Osteoblast (primary cell): ENCODE measurements at regions not wholly inside any gene's neighbourhood (a gene's known extent, or its start where the extent isn't known, plus 50 kb on each side); places are given as distances from the start of the nearest gene placed in this dataset.

ENCODE experiments used
- DNase-seq: peaks from one replicate; pipeline ENCODE4 v3.0.0; 2011; ENCODE audit warnings: low spot score, mixed read lengths; ENCODE audit not compliant: insufficient read length; ENCODE audit errors: missing footprints
- H2AFZ ChIP-seq: 2 replicates; pipeline ENCODE4 v1.6.0; 2011; ENCODE audit warnings: mild to moderate bottlenecking, low read length
- H3K27ac ChIP-seq: 2 replicates; pipeline ENCODE4 v1.5.1; 2011; ENCODE audit warnings: mild to moderate bottlenecking, low read depth, low read length, moderate library complexity
- H3K27me3 ChIP-seq: 2 replicates; pipeline ENCODE4 v1.6.0; 2012; ENCODE audit warnings: mild to moderate bottlenecking, control low read depth, inconsistent platforms, low read length, moderate library complexity; ENCODE audit not compliant: insufficient read depth
- H3K36me3 ChIP-seq: 2 replicates; pipeline ENCODE4 v1.5.1; 2011; ENCODE audit warnings: mild to moderate bottlenecking, low read length, control low read depth, moderate library complexity; ENCODE audit not compliant: insufficient read depth
- H3K4me1 ChIP-seq: 2 replicates; pipeline ENCODE4 v1.5.1; 2011; ENCODE audit warnings: mild to moderate bottlenecking, low read length, control low read depth, moderate library complexity; ENCODE audit not compliant: insufficient read depth
- H3K4me2 ChIP-seq: 2 replicates; pipeline ENCODE4 v1.6.0; 2011; ENCODE audit warnings: mild to moderate bottlenecking, low read length; ENCODE audit not compliant: insufficient read depth
- H3K4me3 ChIP-seq: fragments of 200-600 bp; sonication (generic); 3 replicates; pipeline ENCODE4 v1.5.1; 2012; ENCODE audit warnings: mild to moderate bottlenecking, low read length, inconsistent platforms; ENCODE audit not compliant: insufficient read depth
- H3K79me2 ChIP-seq: 2 replicates; pipeline ENCODE4 v1.6.0; 2012; ENCODE audit warnings: mild to moderate bottlenecking, low read length, control low read depth, inconsistent platforms; ENCODE audit not compliant: insufficient read depth
- H3K9me3 ChIP-seq: 2 replicates; pipeline ENCODE4 v1.5.1; 2011; ENCODE audit warnings: low read depth, low read length, control low read depth
- H4K20me1 ChIP-seq: 2 replicates; pipeline ENCODE4 v1.6.0; 2012; ENCODE audit warnings: mild to moderate bottlenecking, low read length, control low read depth; ENCODE audit not compliant: insufficient read depth
- TF ChIP-seq, protein P1 (sequence below): IDR thresholded peaks from 2 replicates; pipeline ENCODE4 v1.5.1; 2011; ENCODE audit warnings: mild to moderate bottlenecking, low read depth, low read length, moderate library complexity; ENCODE audit errors: extremely low read depth

DNA sequence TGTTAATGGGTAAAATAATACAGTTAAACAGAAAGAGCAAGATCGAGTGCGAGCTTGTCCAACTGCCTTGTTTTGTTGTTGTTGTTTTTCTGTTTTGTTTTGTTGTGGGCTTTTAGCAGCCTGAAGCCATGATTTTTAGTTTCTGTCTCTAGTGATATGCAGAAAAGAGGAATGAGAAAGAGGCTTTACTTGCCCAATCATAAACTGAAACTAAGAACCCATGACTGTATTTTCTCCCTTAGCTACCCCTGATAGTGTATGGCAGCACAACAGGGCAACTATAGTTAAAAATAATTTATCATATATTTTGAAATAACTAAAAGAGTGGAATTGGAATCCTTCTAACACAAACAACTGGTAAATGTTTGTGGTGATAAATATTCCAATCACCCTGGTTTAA is 493.9 kb downstream of the GLRX3 start:
- H3K9me3 ChIP-seq, result peaks cover 2% of the 10 kb centered on the region
- H4K20me1 ChIP-seq, result no peaks in the 10 kb centered on the region
- H3K79me2 ChIP-seq, result no peaks in the 10 kb centered on the region
- no peak for DNase-seq
- no peaks in the 10 kb centered on the region for H3K4me1 ChIP-seq
- H3K4me3 ChIP-seq, result no peak overlapping the region
- no peaks in the 10 kb centered on the region for H3K27me3 ChIP-seq
- no peak overlapping the region for H3K4me2 ChIP-seq
- no peak overlapping the region for H2AFZ ChIP-seq
- H3K36me3 ChIP-seq, result no peaks in the 10 kb centered on the region
- H3K27ac ChIP-seq, result no peak overlapping the region
- TF ChIP-seq, protein P1, sequence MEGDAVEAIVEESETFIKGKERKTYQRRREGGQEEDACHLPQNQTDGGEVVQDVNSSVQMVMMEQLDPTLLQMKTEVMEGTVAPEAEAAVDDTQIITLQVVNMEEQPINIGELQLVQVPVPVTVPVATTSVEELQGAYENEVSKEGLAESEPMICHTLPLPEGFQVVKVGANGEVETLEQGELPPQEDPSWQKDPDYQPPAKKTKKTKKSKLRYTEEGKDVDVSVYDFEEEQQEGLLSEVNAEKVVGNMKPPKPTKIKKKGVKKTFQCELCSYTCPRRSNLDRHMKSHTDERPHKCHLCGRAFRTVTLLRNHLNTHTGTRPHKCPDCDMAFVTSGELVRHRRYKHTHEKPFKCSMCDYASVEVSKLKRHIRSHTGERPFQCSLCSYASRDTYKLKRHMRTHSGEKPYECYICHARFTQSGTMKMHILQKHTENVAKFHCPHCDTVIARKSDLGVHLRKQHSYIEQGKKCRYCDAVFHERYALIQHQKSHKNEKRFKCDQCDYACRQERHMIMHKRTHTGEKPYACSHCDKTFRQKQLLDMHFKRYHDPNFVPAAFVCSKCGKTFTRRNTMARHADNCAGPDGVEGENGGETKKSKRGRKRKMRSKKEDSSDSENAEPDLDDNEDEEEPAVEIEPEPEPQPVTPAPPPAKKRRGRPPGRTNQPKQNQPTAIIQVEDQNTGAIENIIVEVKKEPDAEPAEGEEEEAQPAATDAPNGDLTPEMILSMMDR, result no peak

DNA sequence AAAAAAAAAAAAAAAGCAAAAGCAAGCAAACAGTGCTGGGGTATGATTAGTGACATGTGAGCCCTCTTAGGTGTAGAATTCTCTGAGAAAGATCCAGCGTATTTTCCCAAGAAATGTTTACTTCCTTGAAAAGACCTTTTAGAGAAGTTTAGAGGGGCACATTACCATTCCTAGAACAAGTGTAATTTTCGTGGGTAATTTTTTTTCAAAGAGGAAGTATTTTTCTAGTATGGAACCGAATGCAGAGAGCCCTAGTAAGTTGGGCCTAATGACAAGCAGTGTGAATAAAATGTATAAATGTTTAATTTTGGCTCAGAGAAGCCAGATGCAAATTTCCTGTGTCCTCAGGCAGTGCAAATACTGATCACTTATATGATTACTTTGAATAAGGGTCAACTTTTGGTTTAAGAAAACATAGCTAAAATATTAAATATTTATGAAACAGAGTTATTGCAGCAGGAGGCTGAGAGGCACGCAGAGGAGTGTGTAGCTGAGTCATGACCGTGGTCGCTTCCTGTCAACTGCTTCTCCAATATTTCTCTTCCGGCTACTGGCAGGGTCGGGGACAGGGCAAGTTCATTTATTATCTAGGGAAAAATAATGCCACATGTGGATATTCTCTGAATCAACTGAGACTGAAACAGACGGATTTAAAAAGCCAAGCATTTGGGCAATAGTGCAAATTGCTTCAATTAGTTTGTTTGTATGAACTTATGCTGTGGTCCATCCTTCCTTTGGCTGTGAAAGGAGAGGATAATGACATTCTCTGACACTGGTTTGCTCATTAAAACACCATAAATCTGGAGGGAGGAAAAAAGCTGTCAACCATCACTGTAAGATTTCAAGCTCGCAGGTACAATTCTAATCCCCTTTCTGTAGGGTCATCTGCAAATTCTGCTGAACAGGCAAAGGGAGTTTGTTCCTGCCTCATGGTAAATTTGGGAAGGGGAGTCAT is 495.2 kb downstream of the GLRX3 start:
- no peak for DNase-seq
- Histone ChIP-seq H3K4me1 (no peaks in the 10 kb centered on the region), H3K4me2 (no peak overlapping the region), H3K36me3 (no peaks in the 10 kb centered on the region), H3K9me3 (peaks cover 2% of the 10 kb centered on the region), H2AFZ (no peak overlapping the region), H3K27ac (no peak overlapping the region), H3K79me2 (no peaks in the 10 kb centered on the region), H3K4me3 (no peak overlapping the region), H3K27me3 (no peaks in the 10 kb centered on the region), H4K20me1 (no peaks in the 10 kb centered on the region)
- TF ChIP-seq, protein P1, result no peak

DNA sequence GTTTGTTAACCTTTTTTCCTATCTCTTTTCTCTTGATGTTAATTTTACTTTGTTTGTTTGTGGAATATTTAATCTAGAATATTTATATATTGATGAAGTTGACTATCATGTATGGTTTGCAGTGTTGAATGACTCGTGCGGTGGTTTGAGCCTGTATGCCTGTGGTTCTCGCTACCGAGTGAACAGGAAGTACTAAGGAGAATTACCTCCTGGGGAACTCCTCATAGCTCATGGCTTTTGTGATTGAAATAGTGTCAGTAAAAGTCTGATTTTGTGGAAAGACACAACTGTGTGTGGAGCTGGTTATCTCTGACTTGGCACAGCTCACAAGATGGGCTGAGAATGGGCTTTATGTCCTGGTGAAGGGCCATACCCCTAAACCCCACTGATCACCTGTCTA is 498.6 kb downstream of the GLRX3 start:
- no peaks in the 10 kb centered on the region for H3K27me3 ChIP-seq
- H3K4me1 ChIP-seq, result no peaks in the 10 kb centered on the region
- H4K20me1 ChIP-seq, result no peaks in the 10 kb centered on the region
- no peak overlapping the region for H3K27ac ChIP-seq
- peaks cover 3% of the 10 kb centered on the region for H3K9me3 ChIP-seq
- no peaks in the 10 kb centered on the region for H3K36me3 ChIP-seq
- TF ChIP-seq, protein P1, result no peak
- no peak for DNase-seq
- no peak overlapping the region for H3K4me2 ChIP-seq
- no peaks in the 10 kb centered on the region for H3K79me2 ChIP-seq
- no peak overlapping the region for H2AFZ ChIP-seq
- no peak overlapping the region for H3K4me3 ChIP-seq

DNA sequence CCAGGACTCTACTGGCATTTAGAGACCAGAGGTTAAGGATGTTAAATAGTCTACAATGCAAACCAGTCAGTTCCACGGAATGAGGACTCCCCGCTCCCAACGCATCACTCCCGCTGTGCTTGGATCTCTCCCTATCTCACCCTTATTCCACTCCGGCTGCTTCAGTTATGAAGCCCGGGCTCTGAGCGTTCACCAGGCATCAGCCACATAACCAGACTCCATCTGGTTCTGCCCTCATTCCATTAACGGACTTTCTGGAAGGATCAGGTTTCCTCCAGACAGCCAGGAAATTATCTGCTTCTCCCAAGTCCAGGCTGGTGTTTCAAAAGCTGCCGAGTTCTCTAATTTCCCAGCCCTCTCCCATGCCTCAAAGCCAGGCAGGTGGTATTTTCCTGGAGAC is 499.3 kb downstream of the GLRX3 start:
- Histone ChIP-seq H3K36me3 (no peaks in the 10 kb centered on the region), H4K20me1 (no peaks in the 10 kb centered on the region)
- TF ChIP-seq, protein P1, result no peak

More for the DNA sequence above, 499.3 kb downstream of the GLRX3 start:
- H3K4me2 ChIP-seq, result no peak overlapping the region
- no peaks in the 10 kb centered on the region for H3K79me2 ChIP-seq
- no peaks in the 10 kb centered on the region for H3K4me1 ChIP-seq
- no peaks in the 10 kb centered on the region for H3K27me3 ChIP-seq
- H3K9me3 ChIP-seq, result peaks cover 3% of the 10 kb centered on the region
- H2AFZ ChIP-seq, result no peak overlapping the region
- DNase-seq, result no peak
- no peak overlapping the region for H3K27ac ChIP-seq
- no peak overlapping the region for H3K4me3 ChIP-seq
